H1 (cell line): ENCODE measurements at regions not wholly inside any gene's neighbourhood (a gene's known extent, or its start where the extent isn't known, plus 50 kb on each side); places are given as distances from the start of the nearest gene placed in this dataset.

Experiments used
- CTCF ChIA-PET: fragments of 300-600 bp; sonication (Branson Sonifier 250); formaldehyde crosslinking; loops from one replicate; lab custom pipeline; 2021; ENCODE audit not compliant: partially characterized antibody; lab: Charles Lee
- POLR2A ChIA-PET: fragments of 300-600 bp; sonication (Branson Sonifier 250); formaldehyde crosslinking; loops from one replicate; lab custom pipeline; 2021; ENCODE audit warnings: inconsistent platforms; ENCODE audit not compliant: partially characterized antibody; lab: Charles Lee
- DNase-seq, 2 experiments: peaks; one replicate each; pipeline versions ENCODE4 v3.0.0 to v3.0.0-alpha.2; 2010 to 2022; ENCODE audit warnings: low spot score in 2 of 2, low read depth in 1 of 2, mixed read lengths in 1 of 2
- FAIRE-seq: peaks from 2 replicates; lab custom pipeline; 2011; peaks lifted over from hg19 to GRCh38; lab: Jason Lieb, UNC
- H2AFZ ChIP-seq: 2 replicates; pipeline ENCODE4 v1.8.1; 2012; ENCODE audit warnings: low read length, inconsistent platforms
- H2AK5ac ChIP-seq: 2 replicates; pipeline ENCODE4 v1.6.1; 2013; ENCODE audit warnings: low read depth, low read length
- H2BK120ac ChIP-seq: replicated peaks from 2 replicates; pipeline ENCODE3; 2013; ENCODE audit warnings: low read depth, low read length, inconsistent platforms
- H2BK12ac ChIP-seq: 2 replicates; pipeline ENCODE4 v1.6.1; 2013; ENCODE audit warnings: low read depth, low read length
- H2BK15ac ChIP-seq: 2 replicates; pipeline ENCODE4 v1.6.1; 2013; ENCODE audit warnings: low read length
- H2BK20ac ChIP-seq: 2 replicates; pipeline ENCODE4 v1.6.1; 2013; ENCODE audit warnings: low read length
- H2BK5ac ChIP-seq: 2 replicates; pipeline ENCODE4 v1.6.1; 2013; ENCODE audit warnings: low read depth, low read length
- H3K14ac ChIP-seq: 2 replicates; pipeline ENCODE4 v1.6.1; 2013; ENCODE audit warnings: inconsistent platforms; ENCODE audit not compliant: insufficient read length
- H3K18ac ChIP-seq: 2 replicates; pipeline ENCODE4 v1.6.1; 2013; ENCODE audit warnings: low read length; ENCODE audit errors: extremely low read depth
- H3K23ac ChIP-seq: 2 replicates; pipeline ENCODE4 v1.6.1; 2013; ENCODE audit warnings: inconsistent platforms; ENCODE audit not compliant: insufficient read length
- H3K23me2 ChIP-seq: 2 replicates; pipeline ENCODE4 v1.6.1; 2013; ENCODE audit warnings: low read depth, low read length
- H3K27ac ChIP-seq: 2 replicates; pipeline ENCODE4 v1.6.1; 2011; ENCODE audit warnings: low read depth, low read length, inconsistent platforms
- H3K27me3 ChIP-seq, 4 experiments: replicated peaks in 1 of 4; 1 replicate in 1 of 4; 2 replicates in 3 of 4; pipeline versions ENCODE4 v1.6.1 to v1.8.1; 2011 to 2013; ENCODE audit warnings: low read length in 3 of 4, mild to moderate bottlenecking in 3 of 4, inconsistent platforms in 2 of 4, mixed read lengths in 2 of 4, moderate library complexity in 1 of 4; ENCODE audit not compliant: control insufficient read depth in 3 of 4, insufficient read depth in 3 of 4; ENCODE audit errors: extremely low read depth in 1 of 4
- H3K36me3 ChIP-seq, 4 experiments: 2 replicates each; pipeline versions ENCODE4 v1.6.1 to v1.8.1; 2011 to 2013; ENCODE audit warnings: mild to moderate bottlenecking in 4 of 4, low read length in 3 of 4, moderate library complexity in 2 of 4, control low read depth in 1 of 4, inconsistent platforms in 1 of 4; ENCODE audit not compliant: insufficient read depth in 4 of 4, control insufficient read depth in 2 of 4
- H3K4ac ChIP-seq: replicated peaks from 2 replicates; pipeline ENCODE3; 2013; ENCODE audit warnings: low read length, low read depth, mixed read lengths, inconsistent platforms; ENCODE audit not compliant: insufficient read length
- H3K4me1 ChIP-seq, 4 experiments: replicated peaks in 1 of 4; 1 replicate in 1 of 4; 2 replicates in 3 of 4; pipeline versions ENCODE4 v1.6.1 to v1.8.1; 2011 to 2013; ENCODE audit warnings: low read length in 3 of 4, inconsistent platforms in 2 of 4, mixed read lengths in 1 of 4; ENCODE audit not compliant: insufficient read depth in 4 of 4, control insufficient read depth in 3 of 4
- H3K4me2 ChIP-seq, 2 experiments: 2 replicates each; pipeline versions ENCODE4 v1.6.1 to v1.8.1; 2011 to 2013; ENCODE audit warnings: low read depth in 2 of 2, low read length in 2 of 2, control low read depth in 1 of 2, inconsistent platforms in 1 of 2, mild to moderate bottlenecking in 1 of 2; ENCODE audit not compliant: insufficient read depth in 1 of 2
- H3K4me3 ChIP-seq, 4 experiments: fragments of 200-600, 300-600 bp in 1 of 4; sonication (generic), shearing (Covaris generic), sonication (Bioruptor Twin) in 1 of 4; 2 replicates each; pipeline versions ENCODE4 v1.5.1 to v1.8.1; 2011 to 2016; ENCODE audit warnings: low read length in 4 of 4, low read depth in 3 of 4, control low read depth in 2 of 4, inconsistent platforms in 2 of 4, mild to moderate bottlenecking in 2 of 4, mixed read lengths in 1 of 4, moderate library complexity in 1 of 4; ENCODE audit not compliant: insufficient read depth in 2 of 4; ENCODE audit errors: extremely low read depth in 1 of 4
- H3K56ac ChIP-seq: replicated peaks from 2 replicates; pipeline ENCODE3; 2013; ENCODE audit warnings: low read depth, mild to moderate bottlenecking, mixed read lengths, low read length, inconsistent platforms; ENCODE audit not compliant: insufficient read length
- H3K79me1 ChIP-seq: 2 replicates; pipeline ENCODE4 v1.6.1; 2013; ENCODE audit warnings: low read depth, low read length, control low read depth
- H3K79me2 ChIP-seq, 2 experiments: 2 replicates each; pipeline versions ENCODE4 v1.6.1 to v1.8.1; 2012 to 2013; ENCODE audit warnings: low read length in 2 of 2, mild to moderate bottlenecking in 2 of 2, inconsistent platforms in 1 of 2; ENCODE audit not compliant: insufficient read depth in 2 of 2, control insufficient read depth in 1 of 2
- H3K9ac ChIP-seq, 4 experiments: replicated peaks in 1 of 4; 1 replicate in 1 of 4; 2 replicates in 3 of 4; pipeline versions ENCODE4 v1.6.1 to v1.8.1; 2011 to 2013; ENCODE audit warnings: low read depth in 3 of 4, low read length in 3 of 4, control low read depth in 2 of 4, mild to moderate bottlenecking in 2 of 4, moderate library complexity in 2 of 4, inconsistent platforms in 1 of 4; ENCODE audit errors: extremely low read depth in 1 of 4
- H3K9me3 ChIP-seq, 2 experiments: 2 replicates each; pipeline versions ENCODE4 v1.6.1 to v1.8.1; 2012 to 2013; ENCODE audit warnings: mild to moderate bottlenecking in 2 of 2, moderate library complexity in 2 of 2, control low read depth in 1 of 2, inconsistent platforms in 1 of 2, low read depth in 1 of 2, low read length in 1 of 2, mixed read lengths in 1 of 2; ENCODE audit not compliant: insufficient read depth in 2 of 2
- H4K20me1 ChIP-seq, 2 experiments: replicated peaks in 1 of 2; 2 replicates each; pipeline versions ENCODE3 to v1.8.1; 2011 to 2013; ENCODE audit warnings: inconsistent platforms in 2 of 2, low read length in 2 of 2, mild to moderate bottlenecking in 1 of 2; ENCODE audit not compliant: insufficient read depth in 2 of 2, control insufficient read depth in 1 of 2
- H4K5ac ChIP-seq: 2 replicates; pipeline ENCODE4 v1.6.1; 2013; ENCODE audit warnings: low read length, low read depth, mixed read lengths, inconsistent platforms; ENCODE audit not compliant: insufficient read length
- H4K8ac ChIP-seq: 2 replicates; pipeline ENCODE4 v1.8.0; 2013; ENCODE audit warnings: mild to moderate bottlenecking, moderate library complexity, low read length, inconsistent platforms; ENCODE audit not compliant: insufficient read depth; ENCODE audit errors: extremely low read depth
- H4K91ac ChIP-seq: replicated peaks from 2 replicates; pipeline ENCODE3; 2013; ENCODE audit warnings: low read length, mixed read lengths, inconsistent platforms; ENCODE audit not compliant: insufficient read length
- CBX8 ChIP-seq: fragments of 300-800, 300-1000 bp; sonication (generic); IDR thresholded peaks from 2 replicates; pipeline ENCODE4 v1.7.1; 2016; ENCODE audit warnings: low read depth, low read length, borderline replicate concordance
- CTBP2 ChIP-seq: IDR thresholded peaks from 2 replicates; pipeline ENCODE4 v1.7.0; 2011; ENCODE audit warnings: borderline replicate concordance, mild to moderate bottlenecking, moderate library complexity, mixed read lengths, low read length; ENCODE audit not compliant: insufficient read depth, insufficient read length
- KDM1A ChIP-seq: fragments of 200-600, 300-600 bp; sonication (generic); IDR thresholded peaks from 2 replicates; pipeline ENCODE4 v1.7.1; 2016; ENCODE audit warnings: mild to moderate bottlenecking, low read length, borderline replicate concordance
- KDM4A ChIP-seq: IDR thresholded peaks from one replicate; pipeline ENCODE4 v1.7.1; 2012; ENCODE audit warnings: low read depth, mild to moderate bottlenecking, moderate library complexity, low read length, inconsistent platforms; ENCODE audit not compliant: severe bottlenecking
- MAFK ChIP-seq: IDR thresholded peaks from 2 replicates; pipeline ENCODE4 v1.6.1; 2012; ENCODE audit warnings: low read depth, mild to moderate bottlenecking, improper control_type of control experiment, low read length
- POLR2A ChIP-seq, 2 experiments: IDR thresholded peaks; 1 replicate in 1 of 2; 2 replicates in 1 of 2; pipeline ENCODE4 v1.6.1; 2011; ENCODE audit warnings: low read depth in 2 of 2, low read length in 2 of 2, mild to moderate bottlenecking in 2 of 2; ENCODE audit errors: control extremely low read depth in 1 of 2
- TCF12 ChIP-seq: IDR thresholded peaks from 2 replicates; pipeline ENCODE4 v1.6.1; 2011; ENCODE audit warnings: low read depth, mild to moderate bottlenecking, low read length
- YY1 ChIP-seq: IDR thresholded peaks from 2 replicates; pipeline ENCODE4 v1.6.1; 2011; ENCODE audit warnings: low read depth, mild to moderate bottlenecking, low read length
- WGBS, 2 experiments: shearing (Covaris generic) in 1 of 2; methylation state at CpG; one replicate each; pipeline versions ENCODE4 v1.1.6 to v1.1.7; 2013 to 2015; ENCODE audit warnings: low lambda C conversion rate in 2 of 2, mixed read lengths in 2 of 2, inconsistent platforms in 1 of 2, low coverage in 1 of 2, missing lambda C conversion rate in 1 of 2; ENCODE audit not compliant: insufficient replicate concordance in 2 of 2, insufficient coverage in 1 of 2, insufficient read length in 1 of 2; ENCODE audit errors: extremely low coverage in 1 of 2, missing lambda C conversion rate in 1 of 2; 5-methylcytosine and 5-hydroxymethylcytosine counted together
- TF ChIP-seq, protein P1 (sequence below): IDR thresholded peaks from 2 replicates; pipeline ENCODE4 v1.6.1; 2012; ENCODE audit warnings: inconsistent platforms

DNA sequence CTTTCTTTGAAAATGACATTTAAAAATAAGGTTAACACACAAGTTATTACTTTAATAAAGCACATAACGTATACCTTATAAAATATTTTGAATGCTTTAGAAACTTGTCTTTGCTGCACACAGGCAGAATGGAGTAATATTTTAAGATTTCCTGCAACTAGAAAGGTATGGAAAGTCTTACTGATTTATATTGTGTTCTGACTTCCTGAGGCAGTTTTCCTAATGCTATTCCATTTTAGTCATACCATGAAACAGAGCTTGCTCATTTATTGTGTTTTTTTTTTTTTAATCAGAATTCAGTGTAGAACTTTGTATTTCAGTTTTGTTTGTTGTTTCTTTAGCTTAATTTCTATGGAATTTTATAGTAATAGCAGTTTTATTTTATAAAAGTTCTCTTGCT lies 60.9 kb upstream of the S1PR1 start:
- Histone ChIP-seq H4K91ac (no peak overlapping the region), H4K8ac (no peak overlapping the region), H3K23ac (no peak overlapping the region), H2BK5ac (no peak overlapping the region), H2BK12ac (no peak overlapping the region), H3K4me3 (no peak overlapping the region), H3K9me3 (no peaks in the 10 kb centered on the region), H3K14ac (no peak overlapping the region), H2AFZ (no peak overlapping the region), H3K27ac (no peak overlapping the region), H2BK20ac (no peak overlapping the region), H2BK15ac (no peak overlapping the region), H2BK120ac (no peak overlapping the region), H4K20me1 (no peaks in the 10 kb centered on the region), H3K56ac (no peak overlapping the region), H3K79me1 (no peaks in the 10 kb centered on the region), H3K4me2 (no peak overlapping the region), H3K36me3 (no peaks in the 10 kb centered on the region), H3K9ac (no peak overlapping the region), H2AK5ac (no peak overlapping the region), H3K4ac (no peak overlapping the region), H3K79me2 (no peaks in the 10 kb centered on the region), H3K4me1 (no peaks in the 10 kb centered on the region), H3K27me3 (no peaks in the 10 kb centered on the region), H4K5ac (no peak overlapping the region), H3K23me2 (no peaks in the 10 kb centered on the region), H3K18ac (no peak overlapping the region)
- DNase-seq (no peak), FAIRE-seq (no peak)
- ChIA-PET POLR2A (no interaction called here), CTCF (interaction anchor here (0.7 to 1.7 kb wide), 3 partner anchors 35 to 295 kb away, joined by 3 to 4 read pairs (median 3); no protein-coding TSS in a partner anchor)
- 88% methylated on average over 1 of the region's 1 CpG; no CpG with 5 or more reads in 1 of the 2 experiments for WGBS, 2 experiments
- no peak for TF ChIP-seq CTBP2
- no peak for TF ChIP-seq KDM1A
- no peak for TF ChIP-seq KDM4A
- no peak for TF ChIP-seq YY1
- TF ChIP-seq TCF12: no peak
- TF ChIP-seq, protein P1, sequence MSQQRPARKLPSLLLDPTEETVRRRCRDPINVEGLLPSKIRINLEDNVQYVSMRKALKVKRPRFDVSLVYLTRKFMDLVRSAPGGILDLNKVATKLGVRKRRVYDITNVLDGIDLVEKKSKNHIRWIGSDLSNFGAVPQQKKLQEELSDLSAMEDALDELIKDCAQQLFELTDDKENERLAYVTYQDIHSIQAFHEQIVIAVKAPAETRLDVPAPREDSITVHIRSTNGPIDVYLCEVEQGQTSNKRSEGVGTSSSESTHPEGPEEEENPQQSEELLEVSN: no peak
- TF ChIP-seq CBX8: no peak
- no peak for TF ChIP-seq POLR2A (IDR thresholded peaks at IDR 0.05; ENCODE audit: control extremely low read depth in 1 of 2, low read depth in 2 of 2, low read length in 2 of 2)
- TF ChIP-seq MAFK: no peak
